Anterior cingulate cortex (tissue), 58 donors: ENCODE measurements at regions not wholly inside any gene's neighbourhood (a gene's known extent, or its start where the extent isn't known, plus 50 kb on each side); places are given as distances from the start of the nearest gene placed in this dataset.
A peak's percentile ranks its signal among the peaks of the same experiment; 100 is the strongest.

ENCODE experiments used
- DNase-seq, 58 donors: peaks; one replicate each; lab custom pipeline; 2025; lab: John Stamatoyannopoulos, UW

- DNase-seq: no peak
These were observed 361.8 kb downstream of the MFSD1 start for GRCh38 chr3:159163656-159164055.

GRCh38 chr3:159165961-159166360 is 364.1 kb downstream of the MFSD1 start:
- no peak for DNase-seq

- DNase-seq: no peak
These were observed 365.2 kb downstream of the MFSD1 start for GRCh38 chr3:159166899-159167586.

GRCh38 chr3:159168788-159169187 is 366.9 kb downstream of the MFSD1 start:
- DNase-seq: no peak

- DNase-seq: no peak
These were observed 368.0 kb downstream of the MFSD1 start for GRCh38 chr3:159169828-159170227.

- no peak for DNase-seq
These were observed 368.7 kb downstream of the MFSD1 start for GRCh38 chr3:159170436-159171003.

GRCh38 chr3:159171333-159171732 is 369.5 kb downstream of the MFSD1 start:
- DNase-seq: no peak

- no peak for DNase-seq
These were observed 370.6 kb downstream of the MFSD1 start for GRCh38 chr3:159172473-159172872.

GRCh38 chr3:159174715-159175692 is 373.1 kb downstream of the MFSD1 start:
- no peak for DNase-seq

GRCh38 chr3:159178209-159178897 is 376.5 kb downstream of the MFSD1 start:
- no peak for DNase-seq

- DNase-seq: no peak
These were observed 381.1 kb downstream of the MFSD1 start for GRCh38 chr3:159182961-159183360.

GRCh38 chr3:159185443-159186050 is 383.7 kb downstream of the MFSD1 start:
- DNase-seq: peak in 3 of 58 donors; percentile 5 to 22 (median 11)

- no peak for DNase-seq
These were observed 384.7 kb downstream of the MFSD1 start for GRCh38 chr3:159186581-159186980.

- no peak for DNase-seq
These were observed 385.4 kb downstream of the MFSD1 start for GRCh38 chr3:159187232-159187631.

- no peak for DNase-seq
These were observed 385.9 kb downstream of the MFSD1 start for GRCh38 chr3:159187706-159188105.

GRCh38 chr3:159189994-159190669 is 388.3 kb downstream of the MFSD1 start:
- peak in 2 of 58 donors; percentile 6 to 17 for DNase-seq

GRCh38 chr3:159191447-159191846 is 389.6 kb downstream of the MFSD1 start:
- DNase-seq: no peak

GRCh38 chr3:159196359-159196758 is 394.5 kb downstream of the MFSD1 start:
- DNase-seq: no peak

- DNase-seq: no peak
These were observed 398.3 kb downstream of the MFSD1 start for GRCh38 chr3:159200176-159200575.

- DNase-seq: peak in 3 of 58 donors; percentile 0 to 38 (median 15)
These were observed 406.2 kb downstream of the MFSD1 start for GRCh38 chr3:159208050-159208449.
